SK-N-MC (cell line): ENCODE measurements at regions not wholly inside any gene's neighbourhood (a gene's known extent, or its start where the extent isn't known, plus 50 kb on each side); places are given as distances from the start of the nearest gene placed in this dataset.

Experiments used
- DNase-seq: peaks from one replicate; pipeline ENCODE4 v3.0.0-alpha.2; 2011; ENCODE audit warnings: low read depth, low spot score
- H3K27ac ChIP-seq: fragments of 200-600 bp; sonication (generic); 2 replicates; pipeline ENCODE4 v1.5.1; 2016; ENCODE audit warnings: mixed run types
- H3K36me3 ChIP-seq: fragments of 200-600 bp; sonication (generic); 2 replicates; pipeline ENCODE4 v1.6.1; 2017; ENCODE audit warnings: antibody characterized with exemption, low read length, mixed read lengths; ENCODE audit not compliant: insufficient read depth
- H3K4me3 ChIP-seq: fragments of 200-600 bp; sonication (generic); 2 replicates; pipeline ENCODE4 v1.5.1; 2016
- H3K9ac ChIP-seq: fragments of 200-600 bp; sonication (generic); 2 replicates; pipeline ENCODE4 v1.8.0; 2017; ENCODE audit warnings: mixed run types, mixed read lengths; ENCODE audit not compliant: insufficient read length
- H3K9me3 ChIP-seq: fragments of 200-600 bp; sonication (generic); 2 replicates; pipeline ENCODE4 v1.6.1; 2017; ENCODE audit warnings: low read depth, mild to moderate bottlenecking, antibody characterized with exemption, low read length, moderate library complexity, mixed read lengths
- EZH2 ChIP-seq: fragments of 200-600 bp; sonication (generic); IDR thresholded peaks from one replicate; pipeline ENCODE4 v1.6.1; 2017; ENCODE audit warnings: antibody characterized with exemption
- FOXP2 ChIP-seq: optimal IDR thresholded peaks from 2 replicates; pipeline ENCODE3; 2011; ENCODE audit warnings: mild to moderate bottlenecking, moderate library complexity; ENCODE audit not compliant: insufficient read depth; ENCODE audit errors: extremely low read length, control extremely low read depth
- POLR2AphosphoS5 ChIP-seq: IDR thresholded peaks from 2 replicates; pipeline ENCODE4 v1.6.1; 2012; ENCODE audit warnings: mild to moderate bottlenecking, low read depth, low read length, borderline replicate concordance

DNA sequence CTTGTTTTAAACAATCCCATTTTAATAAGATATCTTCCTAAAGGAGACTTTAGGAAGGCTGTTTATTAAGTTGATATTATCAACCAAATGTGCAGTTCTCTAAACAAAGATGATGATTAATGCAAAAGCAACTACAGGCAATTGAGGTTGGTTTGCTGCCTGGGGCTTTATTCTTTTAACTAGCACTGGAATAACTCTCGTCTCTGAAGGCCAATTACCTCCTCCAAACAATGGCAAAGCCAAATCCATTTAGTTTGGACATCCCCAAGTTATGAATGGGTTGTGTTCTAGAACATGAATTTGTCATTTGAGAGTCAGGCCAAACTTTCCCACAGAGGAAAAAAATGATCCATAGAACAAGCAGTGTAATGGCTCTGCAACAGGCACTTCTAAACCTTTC, 114.1 kb downstream of the SLC16A9 start:
- DNase-seq, result no peak
- Histone ChIP-seq H3K36me3 (no peaks in the 10 kb centered on the region), H3K9ac (no peak overlapping the region), H3K4me3 (no peak overlapping the region), H3K27ac (no peak overlapping the region), H3K9me3 (no peaks in the 10 kb centered on the region)
- TF ChIP-seq EZH2 (no peak), FOXP2 (no peak), POLR2AphosphoS5 (no peak)

GRCh38 chr10:59593768-59594167, 115.9 kb downstream of the SLC16A9 start:
- H3K4me3 ChIP-seq, result no peak overlapping the region
- DNase-seq, result no peak
- TF ChIP-seq EZH2, result no peak
- no peak for TF ChIP-seq POLR2AphosphoS5
- TF ChIP-seq FOXP2, result no peak

DNA sequence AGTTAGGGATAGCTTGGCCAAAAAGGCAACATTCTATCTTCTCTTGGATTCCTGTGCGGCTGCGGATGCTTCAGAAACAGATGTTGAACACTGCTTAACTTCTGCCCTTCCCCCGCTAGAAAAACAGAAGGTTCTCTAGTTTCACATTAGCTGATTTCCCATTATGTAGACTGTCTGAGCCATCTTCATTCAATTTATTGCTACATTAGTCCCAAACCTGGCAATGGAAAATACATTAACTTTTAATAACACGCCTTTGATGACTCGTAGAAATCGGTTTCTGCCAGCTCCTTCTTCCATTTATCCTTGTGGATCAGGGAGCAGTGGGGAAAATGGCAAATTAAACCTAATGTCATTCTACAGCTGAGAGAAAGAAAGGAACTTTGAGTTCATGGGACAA, 119.9 kb downstream of the SLC16A9 start:
- no peaks in the 10 kb centered on the region for H3K9me3 ChIP-seq
- TF ChIP-seq FOXP2 (no peak), EZH2 (no peak), POLR2AphosphoS5 (no peak)
- no peak overlapping the region for H3K27ac ChIP-seq
- no peak overlapping the region for H3K4me3 ChIP-seq
- no peak for DNase-seq
- no peak overlapping the region for H3K9ac ChIP-seq
- H3K36me3 ChIP-seq, result no peaks in the 10 kb centered on the region

More at GRCh38 chr10:59593768-59594167, 115.9 kb downstream of the SLC16A9 start:
- no peak overlapping the region for H3K27ac ChIP-seq
- no peak overlapping the region for H3K9ac ChIP-seq
- no peaks in the 10 kb centered on the region for H3K9me3 ChIP-seq
- no peaks in the 10 kb centered on the region for H3K36me3 ChIP-seq

GRCh38 chr10:59588791-59589190, 120.9 kb downstream of the SLC16A9 start:
- H3K27ac ChIP-seq, result no peak overlapping the region
- H3K36me3 ChIP-seq, result no peaks in the 10 kb centered on the region
- DNase-seq, result no peak
- H3K9me3 ChIP-seq, result no peaks in the 10 kb centered on the region
- H3K4me3 ChIP-seq, result no peak overlapping the region
- TF ChIP-seq POLR2AphosphoS5, result no peak
- no peak for TF ChIP-seq FOXP2
- no peak for TF ChIP-seq EZH2
- no peak overlapping the region for H3K9ac ChIP-seq

- Histone ChIP-seq H3K4me3 (no peak overlapping the region), H3K9me3 (no peaks in the 10 kb centered on the region), H3K27ac (no peak overlapping the region), H3K9ac (no peak overlapping the region), H3K36me3 (no peaks in the 10 kb centered on the region)
- DNase-seq, result no peak
- TF ChIP-seq POLR2AphosphoS5 (no peak), FOXP2 (no peak), EZH2 (no peak)
Measured at GRCh38 chr10:59587756-59588140, 121.9 kb downstream of the SLC16A9 start.

DNA sequence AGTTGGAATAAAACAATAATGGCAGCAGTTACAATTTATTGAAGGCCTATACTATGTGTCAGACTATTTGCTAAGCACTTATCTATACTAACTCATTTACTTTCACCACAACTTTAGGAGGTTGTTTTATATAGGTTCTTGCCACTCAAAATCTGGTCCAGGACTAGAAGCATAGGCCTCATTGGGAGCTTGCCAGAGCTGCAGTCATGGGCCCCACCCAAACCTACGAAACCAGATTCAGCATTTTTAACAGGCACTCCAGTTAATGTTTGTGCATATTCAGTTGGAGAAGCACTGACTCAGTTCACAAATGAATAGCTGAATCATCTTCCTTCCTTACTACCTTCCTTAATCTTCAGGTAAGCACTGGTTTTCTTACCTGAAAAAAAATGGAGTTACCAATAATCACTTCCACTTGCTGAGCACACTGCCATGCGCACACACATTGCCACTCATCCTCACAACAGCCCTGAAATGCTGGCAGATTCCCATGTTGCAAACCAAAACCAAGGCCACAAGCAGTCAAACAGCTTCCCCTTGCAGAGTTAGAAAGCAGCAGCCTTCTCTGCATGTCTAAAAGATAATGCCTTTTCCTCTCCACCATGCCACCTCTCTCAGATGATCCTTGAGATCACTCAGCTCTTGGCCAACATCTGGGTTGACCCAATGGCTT, 122.4 kb downstream of the SLC16A9 start:
- H3K9me3 ChIP-seq, result no peaks in the 10 kb centered on the region

GRCh38 chr10:59586407-59586891, 123.2 kb downstream of the SLC16A9 start:
- Histone ChIP-seq H3K36me3 (no peaks in the 10 kb centered on the region), H3K9ac (no peak overlapping the region), H3K9me3 (no peaks in the 10 kb centered on the region), H3K27ac (no peak overlapping the region), H3K4me3 (no peak overlapping the region)
- TF ChIP-seq POLR2AphosphoS5, result no peak
- TF ChIP-seq EZH2, result no peak
- TF ChIP-seq FOXP2, result no peak
- no peak for DNase-seq

More for the DNA sequence above, 122.4 kb downstream of the SLC16A9 start:
- H3K4me3 ChIP-seq, result no peak overlapping the region
- TF ChIP-seq EZH2, result no peak
- no peak for TF ChIP-seq FOXP2
- TF ChIP-seq POLR2AphosphoS5, result no peak
- no peak for DNase-seq
- H3K36me3 ChIP-seq, result no peaks in the 10 kb centered on the region
- H3K9ac ChIP-seq, result no peak overlapping the region
- H3K27ac ChIP-seq, result no peak overlapping the region

DNA sequence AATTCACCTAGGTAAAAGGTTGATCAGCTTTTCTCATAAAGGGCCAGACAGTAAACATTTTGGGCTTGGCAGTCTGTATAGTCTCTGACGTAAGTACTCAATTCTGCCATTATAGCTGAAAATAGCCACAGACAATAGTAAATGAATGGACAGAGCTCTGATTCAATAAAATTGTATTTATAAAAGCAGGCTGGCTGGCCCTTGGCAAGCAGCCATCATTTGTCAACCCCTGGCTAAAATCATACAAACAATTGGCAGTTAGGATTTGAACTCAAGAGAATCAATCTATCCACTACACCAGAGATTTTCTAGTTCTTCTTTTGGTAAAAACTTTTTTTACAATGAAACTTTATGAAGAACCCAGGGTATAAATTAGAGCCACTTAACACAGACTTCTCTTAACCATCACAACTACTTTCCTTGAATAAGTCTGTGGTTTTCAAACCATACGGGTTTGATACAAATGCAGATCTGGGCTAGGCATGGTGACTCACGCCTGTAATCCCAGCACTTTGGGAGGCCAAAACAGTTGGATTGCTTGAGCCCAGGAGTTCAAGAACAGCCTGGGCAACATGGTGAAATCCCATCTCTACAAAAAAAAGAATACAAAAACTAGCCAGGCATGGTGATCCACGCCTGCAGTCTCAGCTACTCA, 124.5 kb downstream of the SLC16A9 start:
- Histone ChIP-seq H3K9ac (no peak overlapping the region), H3K9me3 (no peaks in the 10 kb centered on the region), H3K27ac (no peak overlapping the region), H3K36me3 (no peaks in the 10 kb centered on the region), H3K4me3 (no peak overlapping the region)
- TF ChIP-seq FOXP2, result no peak
- no peak for TF ChIP-seq POLR2AphosphoS5
- no peak for TF ChIP-seq EZH2
- no peak for DNase-seq
